Psoas muscle (tissue), 7 donors: ENCODE measurements at regions not wholly inside any gene's neighbourhood (a gene's known extent, or its start where the extent isn't known, plus 50 kb on each side); places are given as distances from the start of the nearest gene placed in this dataset.

Experiments used
- ATAC-seq, 4 donors: fragments of 200-7000 bp; cut with Tn5 transposase; one replicate each; pipeline ENCODE4 v1.9.1; 2020; ENCODE audit warnings: moderate library complexity in 3 of 4, mild to moderate bottlenecking in 2 of 4
- DNase-seq, 2 donors: peaks; one replicate each; pipeline ENCODE4 v3.0.0-alpha.2; 2020
- H3K27ac ChIP-seq: fragments of 200-600 bp; one replicate; pipeline ENCODE4 v1.8.0; 2022
- H3K27me3 ChIP-seq, 3 donors: fragments of 200-600 bp in 1 of 3; one replicate each; pipeline versions ENCODE4 v1.6.1 to v1.8.0; 2013 to 2022; ENCODE audit warnings: low read length in 2 of 3, mild to moderate bottlenecking in 2 of 3, moderate library complexity in 1 of 3; ENCODE audit not compliant: insufficient read depth in 3 of 3
- H3K36me3 ChIP-seq, 2 donors: fragments of 200-600 bp in 1 of 2; one replicate each; pipeline versions ENCODE4 v1.6.1 to v1.8.0; 2013 to 2022; ENCODE audit warnings: low read depth in 1 of 2, mild to moderate bottlenecking in 1 of 2, moderate library complexity in 1 of 2; ENCODE audit not compliant: insufficient read depth in 1 of 2
- H3K4me1 ChIP-seq: fragments of 200-600 bp; one replicate; pipeline ENCODE4 v1.8.0; 2022
- H3K4me3 ChIP-seq: fragments of 200-600 bp; one replicate; pipeline ENCODE4 v1.8.0; 2022; ENCODE audit warnings: mild to moderate bottlenecking
- H3K9me3 ChIP-seq: fragments of 200-600 bp; one replicate; pipeline ENCODE4 v1.8.0; 2022
- WGBS, 3 donors: extraction: QIAGEN DNeasy Blood & Tissue Kit; methylation state at CpG; one replicate each; pipeline versions ENCODE4 v1.1.6 to v1.1.7; 2013; 5-methylcytosine and 5-hydroxymethylcytosine counted together
- intact Hi-C, 2 donors: fragments of 100-400 bp; cut with DNase I; formaldehyde crosslinking; loops; one replicate each; pipeline versions ENCODE4 v1.11.0 to v1.14.2; 2022
- TF ChIP-seq, protein P1 (sequence below): fragments of 200-600 bp; IDR thresholded peaks from one replicate; pipeline ENCODE4 v1.8.0; 2022; ENCODE audit warnings: antibody characterized with exemption
- donor health status: healthy with polysubstance abuse.
- donor health status: DM: no; HTN: no; CAD: no; lungs with moderate emphysema.
- donor health status: Bipolar disorder and iron deficiency.
- donor health status: healthy.
- donor health status: DM: yes; HTN: yes; CAD: no.
- donor health status: DM: no; HTN: no; CAD: no.
- donor health status: DM: yes; HTN: yes; CAD: no.

DNA sequence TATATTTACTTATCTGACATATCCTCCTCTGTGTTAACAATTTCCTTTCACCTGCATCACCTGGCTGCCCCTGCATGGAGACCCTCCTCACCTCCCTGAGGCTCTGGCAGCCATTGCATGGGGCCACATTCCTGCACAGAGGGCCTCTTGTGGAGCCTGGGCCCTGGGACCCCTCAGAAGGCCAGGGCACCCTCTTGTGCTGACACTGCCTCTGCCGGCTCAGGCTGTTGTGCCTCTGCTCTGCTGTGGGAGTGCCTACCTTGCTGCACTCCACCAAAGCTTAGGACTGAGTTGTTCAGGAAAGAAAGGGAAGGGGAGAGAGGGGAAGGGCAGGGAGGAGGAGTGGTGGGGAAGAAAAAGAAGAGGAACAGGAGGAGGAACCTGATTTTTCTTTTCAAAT is 194.5 kb downstream of the ADAMTS15 start:
- Histone ChIP-seq H3K27me3 (no peaks in the 10 kb centered on the region), H3K27ac (no peak overlapping the region), H3K36me3 (no peaks in the 10 kb centered on the region), H3K4me3 (no peak overlapping the region), H3K9me3 (no peaks in the 10 kb centered on the region), H3K4me1 (peaks cover 3% of the 10 kb centered on the region)
- intact Hi-C loops, result no loop called here
- no peak for DNase-seq
- 85 to 88% (median 88%) methylated on average over 1 of the region's 1 CpG for WGBS, 3 donors
- no peak for ATAC-seq
- TF ChIP-seq, protein P1, sequence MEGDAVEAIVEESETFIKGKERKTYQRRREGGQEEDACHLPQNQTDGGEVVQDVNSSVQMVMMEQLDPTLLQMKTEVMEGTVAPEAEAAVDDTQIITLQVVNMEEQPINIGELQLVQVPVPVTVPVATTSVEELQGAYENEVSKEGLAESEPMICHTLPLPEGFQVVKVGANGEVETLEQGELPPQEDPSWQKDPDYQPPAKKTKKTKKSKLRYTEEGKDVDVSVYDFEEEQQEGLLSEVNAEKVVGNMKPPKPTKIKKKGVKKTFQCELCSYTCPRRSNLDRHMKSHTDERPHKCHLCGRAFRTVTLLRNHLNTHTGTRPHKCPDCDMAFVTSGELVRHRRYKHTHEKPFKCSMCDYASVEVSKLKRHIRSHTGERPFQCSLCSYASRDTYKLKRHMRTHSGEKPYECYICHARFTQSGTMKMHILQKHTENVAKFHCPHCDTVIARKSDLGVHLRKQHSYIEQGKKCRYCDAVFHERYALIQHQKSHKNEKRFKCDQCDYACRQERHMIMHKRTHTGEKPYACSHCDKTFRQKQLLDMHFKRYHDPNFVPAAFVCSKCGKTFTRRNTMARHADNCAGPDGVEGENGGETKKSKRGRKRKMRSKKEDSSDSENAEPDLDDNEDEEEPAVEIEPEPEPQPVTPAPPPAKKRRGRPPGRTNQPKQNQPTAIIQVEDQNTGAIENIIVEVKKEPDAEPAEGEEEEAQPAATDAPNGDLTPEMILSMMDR, result no peak

DNA sequence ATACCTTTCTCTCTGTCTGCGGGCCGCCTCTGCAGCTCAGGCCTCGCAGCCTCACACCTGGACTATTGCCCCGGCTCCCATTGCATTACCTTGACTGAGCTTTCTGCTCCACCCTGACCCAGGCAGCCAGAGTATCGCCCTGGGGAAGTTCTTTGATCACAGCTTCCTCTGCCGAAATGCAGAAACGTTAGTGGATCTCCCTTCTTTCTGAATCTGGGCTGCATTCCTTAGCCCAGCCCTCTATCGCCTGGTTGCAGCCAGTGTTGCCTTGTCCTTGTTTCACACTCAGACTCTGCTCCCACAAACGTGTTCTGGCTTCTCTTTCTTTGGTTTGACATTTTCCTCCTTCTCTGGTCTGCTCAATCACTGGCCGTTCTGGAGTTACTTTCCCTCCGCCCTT is 195.7 kb downstream of the ADAMTS15 start:
- ATAC-seq (peak in 1 of 4 donors; percentile 12), DNase-seq (no peak)
- TF ChIP-seq, protein P1, result no peak
- H3K27ac ChIP-seq, result no peak overlapping the region
- H3K4me3 ChIP-seq, result no peak overlapping the region
- no peaks in the 10 kb centered on the region for H3K9me3 ChIP-seq
- no peaks in the 10 kb centered on the region for H3K27me3 ChIP-seq
- intact Hi-C loops, result no loop called here
- H3K36me3 ChIP-seq, result no peaks in the 10 kb centered on the region
- WGBS, 3 donors, result 65 to 70% (median 66%) methylated on average over 11 of the region's 11 CpGs
- H3K4me1 ChIP-seq, result peaks cover 8% of the 10 kb centered on the region

DNA sequence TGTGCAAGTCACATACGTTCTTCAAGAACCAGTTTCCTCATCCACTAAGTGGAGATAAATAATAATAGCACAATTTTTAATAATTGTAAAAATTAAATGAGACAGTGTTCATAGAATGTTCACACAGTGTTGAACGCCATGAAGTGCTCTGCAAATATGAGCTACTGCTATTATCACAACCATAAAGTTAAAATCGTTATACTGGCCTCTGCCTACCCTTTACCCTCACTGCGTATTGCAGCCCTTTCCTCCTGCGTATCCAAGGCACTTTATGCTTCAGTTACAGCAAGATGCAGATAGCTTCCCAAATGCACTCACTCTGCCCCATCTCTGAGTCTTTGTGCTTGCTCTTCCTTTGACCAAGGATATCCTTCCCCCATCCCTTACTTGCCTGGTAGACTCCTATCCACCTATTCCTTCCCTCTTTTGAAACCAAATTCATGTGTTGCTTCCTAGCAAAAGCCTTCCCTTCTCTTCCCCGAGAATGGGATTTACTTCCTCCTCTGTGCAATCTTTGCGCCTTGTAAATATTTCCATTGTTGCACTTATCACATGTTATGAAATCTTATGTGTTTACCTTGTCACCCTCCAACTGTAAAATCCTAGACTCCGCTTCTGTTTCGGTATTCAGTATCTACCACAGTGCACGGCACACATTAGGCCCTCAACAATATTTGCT is 196.9 kb downstream of the ADAMTS15 start:
- no peak for ATAC-seq

DNA sequence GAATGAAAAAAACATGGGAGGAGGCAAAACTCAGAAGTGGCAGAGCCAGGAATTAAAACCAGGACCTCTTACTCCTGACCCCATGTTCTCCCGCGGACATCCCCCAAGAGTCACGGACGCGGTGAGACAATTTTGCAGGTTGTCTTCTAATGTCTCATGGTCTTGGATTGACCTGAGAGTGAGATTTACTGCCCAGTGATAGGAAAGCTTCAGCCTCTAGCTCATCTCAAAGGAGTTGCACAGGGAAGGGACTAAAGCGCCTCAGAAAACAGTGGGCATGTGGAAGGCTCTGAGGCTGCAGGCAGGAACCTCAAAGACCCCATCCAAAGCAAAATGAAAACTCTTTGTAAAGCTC is 197.4 kb downstream of the ADAMTS15 start:
- ATAC-seq (no peak), DNase-seq (no peak)
- WGBS, 3 donors, result 96 to 99% (median 98%) methylated on average over 6 of the region's 6 CpGs
- peaks cover 5% of the 10 kb centered on the region for H3K4me1 ChIP-seq
- H3K4me3 ChIP-seq, result no peak overlapping the region
- H3K27ac ChIP-seq, result no peak overlapping the region
- H3K27me3 ChIP-seq, result no peaks in the 10 kb centered on the region
- TF ChIP-seq, protein P1, result no peak
- intact Hi-C loops, result no loop called here
- H3K9me3 ChIP-seq, result no peaks in the 10 kb centered on the region
- H3K36me3 ChIP-seq, result no peaks in the 10 kb centered on the region

More for the DNA sequence above, 196.9 kb downstream of the ADAMTS15 start:
- WGBS, 3 donors, result 95% methylated on average over 10 of the region's 10 CpGs
- H3K27ac ChIP-seq, result no peak overlapping the region
- no peaks in the 10 kb centered on the region for H3K9me3 ChIP-seq
- peaks cover 5% of the 10 kb centered on the region for H3K4me1 ChIP-seq
- TF ChIP-seq, protein P1, result no peak
- no peak for DNase-seq
- no peaks in the 10 kb centered on the region for H3K27me3 ChIP-seq
- intact Hi-C loops, result no loop called here
- H3K36me3 ChIP-seq, result no peaks in the 10 kb centered on the region
- H3K4me3 ChIP-seq, result no peak overlapping the region

DNA sequence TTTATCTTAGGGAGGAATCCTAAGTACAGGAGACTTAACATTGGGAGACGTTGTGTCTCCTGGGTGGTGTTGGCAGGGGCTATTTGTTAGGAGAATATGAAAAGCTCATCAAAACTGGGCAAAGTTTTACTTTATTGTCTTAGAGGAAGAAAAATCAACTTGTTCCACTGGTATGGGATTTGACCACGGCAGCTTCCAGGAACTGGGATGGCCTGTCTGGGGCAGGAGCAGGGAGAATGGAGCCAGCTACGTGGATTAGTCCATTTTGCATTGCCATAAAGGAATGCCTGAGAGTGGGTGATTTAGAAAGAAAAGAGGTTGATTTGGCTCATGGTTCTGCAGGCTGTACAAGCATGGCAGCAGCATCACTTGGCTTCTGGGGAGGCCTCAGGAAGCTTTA is 198.4 kb downstream of the ADAMTS15 start:
- 64 to 73% (median 69%) methylated on average over 3 of the region's 3 CpGs for WGBS, 3 donors
- H3K36me3 ChIP-seq, result no peaks in the 10 kb centered on the region
- TF ChIP-seq, protein P1, result no peak
- H3K4me1 ChIP-seq, result peaks cover 5% of the 10 kb centered on the region
- DNase-seq, result no peak
- intact Hi-C loops, result no loop called here
- ATAC-seq, result no peak
- H3K27me3 ChIP-seq, result no peaks in the 10 kb centered on the region
- no peak overlapping the region for H3K27ac ChIP-seq
- H3K9me3 ChIP-seq, result no peaks in the 10 kb centered on the region
- no peak overlapping the region for H3K4me3 ChIP-seq
